NCI-H1930 (cell line): ENCODE measurements at regions not wholly inside any gene's neighbourhood (a gene's known extent, or its start where the extent isn't known, plus 50 kb on each side); places are given as distances from the start of the nearest gene placed in this dataset.
A peak's percentile ranks its signal among the peaks of the same experiment; 100 is the strongest.
"Not testable (repeated sequence)": the region's sequence is repeated elsewhere in the genome, so short reads cannot be mapped to it uniquely, and the experiment has no call there.

ENCODE experiments used
- DNase-seq, 2 experiments: peaks; one replicate each; lab custom pipeline; 2025; lab: John Stamatoyannopoulos, UW

- DNase-seq, result peak; percentile 83 to 87
Measured at GRCh38 chr17:47066841-47067682, 88.0 kb upstream of the RPRML start.

- DNase-seq, result no peak
Measured at GRCh38 chr17:47066095-47066494, 87.0 kb upstream of the RPRML start.

GRCh38 chr17:47064684-47065083, 85.6 kb upstream of the RPRML start:
- DNase-seq, result no peak

GRCh38 chr17:47063475-47063874, 84.4 kb upstream of the RPRML start:
- no peak for DNase-seq

- not testable (repeated sequence) for DNase-seq
Measured at GRCh38 chr17:47062851-47063250, 83.8 kb upstream of the RPRML start.

GRCh38 chr17:47060005-47060404, 81.0 kb upstream of the RPRML start:
- DNase-seq, result not testable (repeated sequence)

GRCh38 chr17:47057830-47058229, 78.8 kb upstream of the RPRML start:
- DNase-seq, result no peak

GRCh38 chr17:47057279-47057678, 78.2 kb upstream of the RPRML start:
- DNase-seq, result not testable (repeated sequence)

GRCh38 chr17:47056687-47057086, 77.6 kb upstream of the RPRML start:
- DNase-seq, result not testable (repeated sequence)
